Stimulated activated CD8-positive, alpha-beta memory T cell treated with anti-CD3 and anti-CD28 coated beads, Interleukin-2, amount 100 ng/mL, for 48 hours (primary cell): ENCODE measurements at regions not wholly inside any gene's neighbourhood (a gene's known extent, or its start where the extent isn't known, plus 50 kb on each side); places are given as distances from the start of the nearest gene placed in this dataset.

ENCODE experiments used
- DNase-seq, 2 donors: peaks; one replicate each; pipeline ENCODE4 v3.0.0-alpha.2; 2020; ENCODE audit warnings: low read depth in 2 of 2

- no peak for DNase-seq
These were observed 78.3 kb downstream of the RAMP3 start for GRCh38 chr7:45235905-45236304.

- DNase-seq = no peak
These were observed 79.1 kb downstream of the RAMP3 start for GRCh38 chr7:45236666-45237065.

GRCh38 chr7:45237788-45238461 lies 80.3 kb downstream of the RAMP3 start:
- no peak for DNase-seq

GRCh38 chr7:45238806-45239205 lies 81.2 kb downstream of the RAMP3 start:
- DNase-seq = no peak

GRCh38 chr7:45239486-45239885 lies 81.9 kb downstream of the RAMP3 start:
- DNase-seq = no peak

- no peak for DNase-seq
These were observed 82.7 kb downstream of the RAMP3 start for GRCh38 chr7:45240273-45240771.

- DNase-seq = no peak
These were observed 83.3 kb downstream of the RAMP3 start for GRCh38 chr7:45240926-45241325.

GRCh38 chr7:45241339-45242109 lies 83.9 kb downstream of the RAMP3 start:
- DNase-seq = no peak

GRCh38 chr7:45242261-45242660 lies 84.7 kb downstream of the RAMP3 start:
- DNase-seq = no peak

GRCh38 chr7:45242698-45243097 lies 85.1 kb downstream of the RAMP3 start:
- no peak for DNase-seq

GRCh38 chr7:45244981-45245380 lies 87.4 kb downstream of the RAMP3 start:
- DNase-seq = no peak

GRCh38 chr7:45246339-45246738 lies 88.7 kb downstream of the RAMP3 start:
- DNase-seq = no peak

- DNase-seq = no peak
These were observed 94.7 kb downstream of the RAMP3 start for GRCh38 chr7:45252248-45252647.

GRCh38 chr7:45252857-45253256 lies 95.3 kb downstream of the RAMP3 start:
- DNase-seq = no peak

- DNase-seq = no peak
These were observed 95.8 kb downstream of the RAMP3 start for GRCh38 chr7:45253368-45253767.

GRCh38 chr7:45255187-45255586 lies 97.6 kb downstream of the RAMP3 start:
- DNase-seq = no peak

GRCh38 chr7:45256309-45256708 lies 98.7 kb downstream of the RAMP3 start:
- DNase-seq = no peak

GRCh38 chr7:45256775-45257174 lies 99.2 kb downstream of the RAMP3 start:
- DNase-seq = no peak

- no peak for DNase-seq
These were observed 99.7 kb downstream of the RAMP3 start for GRCh38 chr7:45257284-45257683.

- DNase-seq = no peak
These were observed 101.1 kb downstream of the RAMP3 start for GRCh38 chr7:45258533-45259226.

- no peak for DNase-seq
These were observed 101.6 kb downstream of the RAMP3 start for GRCh38 chr7:45259227-45259596.

GRCh38 chr7:45259966-45260646 lies 102.5 kb downstream of the RAMP3 start:
- peak; percentile 68 to 73 for DNase-seq
